Endothelial cell of hepatic sinusoid (primary cell): ENCODE measurements at regions not wholly inside any gene's neighbourhood (a gene's known extent, or its start where the extent isn't known, plus 50 kb on each side); places are given as distances from the start of the nearest gene placed in this dataset.

ENCODE experiments used
- in situ Hi-C: cut with HindIII; loops from 2 replicates; pipeline ENCODE4 v1.10.0; 2017; ENCODE audit warnings: low sequenced_read_pairs

DNA sequence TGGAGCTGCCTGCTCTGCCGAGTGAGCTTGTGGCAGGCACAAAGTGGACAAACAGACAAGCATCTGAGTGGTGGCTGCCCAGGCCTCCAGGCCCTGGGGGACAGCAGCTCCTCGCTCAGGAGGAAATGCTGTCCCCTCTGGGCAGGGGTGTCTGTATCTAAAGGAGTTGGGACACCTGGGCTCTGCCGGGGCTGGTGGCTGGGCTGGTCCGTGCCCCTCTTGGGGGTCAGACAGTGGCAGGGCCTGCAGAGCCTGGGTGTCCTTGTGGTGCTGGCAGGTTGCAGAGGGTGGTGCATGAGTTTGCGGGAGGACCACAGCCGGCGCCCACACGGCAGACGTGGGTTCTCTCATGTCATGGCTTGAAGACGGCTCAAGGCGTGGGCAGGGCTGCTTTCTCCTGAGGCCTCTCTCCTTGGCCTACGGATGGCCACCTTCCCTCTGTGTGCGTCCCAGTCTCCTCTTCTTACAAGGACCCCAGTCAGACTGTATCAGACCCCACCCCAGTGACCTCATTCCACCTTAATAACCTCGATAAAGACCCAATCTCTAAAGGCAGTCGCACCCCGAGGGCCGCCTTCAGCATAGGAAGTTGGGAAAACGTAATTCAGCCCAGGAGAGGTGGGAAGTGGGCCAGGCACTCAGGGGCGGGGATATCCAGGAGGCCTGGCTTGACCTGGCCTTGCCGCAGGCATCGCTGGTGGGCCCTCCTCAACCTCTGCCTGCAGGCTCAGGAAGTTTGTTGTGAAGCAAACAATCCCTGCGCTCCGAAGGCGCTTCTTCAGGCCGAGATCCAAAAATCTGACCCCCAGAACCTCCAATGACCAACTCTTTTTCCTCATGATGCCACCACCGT lies 110.0 kb downstream of the KIF26A start:
- in situ Hi-C loops: loop anchor here (10.0 kb wide), 1 partner anchor 54 kb away; no protein-coding TSS in a partner anchor

DNA sequence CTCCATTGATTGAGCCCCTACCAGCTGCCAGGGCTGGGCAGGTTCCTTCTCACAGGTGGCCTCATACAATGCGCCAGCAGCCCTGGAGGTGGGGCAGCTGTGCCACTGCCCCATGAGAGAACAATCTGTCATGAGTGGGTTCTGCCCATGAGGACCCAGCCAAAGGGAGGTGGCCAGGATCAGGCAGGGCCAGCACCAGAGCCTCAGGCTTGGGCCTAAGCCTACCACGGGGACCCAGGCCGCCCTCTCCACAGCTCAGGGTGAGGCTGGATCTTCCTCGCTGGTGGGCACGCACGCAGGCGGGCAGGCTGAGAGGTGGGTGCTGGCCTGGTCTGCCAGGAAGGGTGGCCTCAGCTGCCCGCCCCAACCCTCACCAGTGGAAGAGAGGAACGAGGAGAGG lies 110.7 kb downstream of the KIF26A start:
- in situ Hi-C loops: loop anchor here (10.0 kb wide), 1 partner anchor 54 kb away; no protein-coding TSS in a partner anchor

DNA sequence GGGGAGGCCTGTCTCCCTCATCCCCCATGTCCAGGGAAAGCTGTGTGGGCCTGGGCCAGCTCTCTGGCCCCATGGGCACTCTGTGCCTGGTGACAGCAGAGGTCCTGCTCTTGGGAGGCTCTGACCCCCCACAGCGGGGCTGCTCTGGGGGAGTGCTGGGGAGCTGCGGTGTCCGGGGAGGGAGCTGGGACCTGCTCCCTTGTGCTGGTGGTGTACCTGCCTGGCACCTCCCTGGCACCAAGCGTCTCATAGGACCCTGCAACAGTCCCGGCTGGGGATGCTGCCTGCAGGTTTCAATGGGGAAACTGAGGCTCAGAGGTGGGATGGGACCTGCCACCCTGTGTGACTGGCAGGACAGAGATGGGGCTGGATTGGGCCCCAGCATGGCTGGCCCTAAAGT lies 111.3 kb downstream of the KIF26A start:
- in situ Hi-C loops: loop anchor here (10.0 kb wide), 1 partner anchor 55 kb away; no protein-coding TSS in a partner anchor

DNA sequence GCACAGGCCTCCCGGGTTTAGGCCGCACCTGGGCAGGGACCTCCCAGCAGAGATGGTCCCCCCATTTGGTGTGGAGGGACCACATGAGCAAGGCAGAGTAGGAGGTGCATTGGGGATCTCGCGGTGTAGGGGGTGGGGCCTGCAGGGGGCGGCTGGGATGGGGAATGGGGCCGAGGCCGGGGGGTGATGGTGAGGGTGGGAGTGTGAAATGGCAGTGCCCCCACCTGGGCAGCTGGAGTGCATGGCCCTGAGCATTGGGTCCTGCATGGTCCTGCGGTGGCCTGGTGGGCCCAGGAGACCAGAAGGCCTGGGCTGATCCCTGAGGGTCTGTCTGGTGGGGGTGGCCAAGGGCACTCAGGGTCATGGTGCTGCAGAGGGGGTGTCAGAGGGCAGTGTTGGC lies 111.8 kb downstream of the KIF26A start:
- in situ Hi-C loops: no loop called here

DNA sequence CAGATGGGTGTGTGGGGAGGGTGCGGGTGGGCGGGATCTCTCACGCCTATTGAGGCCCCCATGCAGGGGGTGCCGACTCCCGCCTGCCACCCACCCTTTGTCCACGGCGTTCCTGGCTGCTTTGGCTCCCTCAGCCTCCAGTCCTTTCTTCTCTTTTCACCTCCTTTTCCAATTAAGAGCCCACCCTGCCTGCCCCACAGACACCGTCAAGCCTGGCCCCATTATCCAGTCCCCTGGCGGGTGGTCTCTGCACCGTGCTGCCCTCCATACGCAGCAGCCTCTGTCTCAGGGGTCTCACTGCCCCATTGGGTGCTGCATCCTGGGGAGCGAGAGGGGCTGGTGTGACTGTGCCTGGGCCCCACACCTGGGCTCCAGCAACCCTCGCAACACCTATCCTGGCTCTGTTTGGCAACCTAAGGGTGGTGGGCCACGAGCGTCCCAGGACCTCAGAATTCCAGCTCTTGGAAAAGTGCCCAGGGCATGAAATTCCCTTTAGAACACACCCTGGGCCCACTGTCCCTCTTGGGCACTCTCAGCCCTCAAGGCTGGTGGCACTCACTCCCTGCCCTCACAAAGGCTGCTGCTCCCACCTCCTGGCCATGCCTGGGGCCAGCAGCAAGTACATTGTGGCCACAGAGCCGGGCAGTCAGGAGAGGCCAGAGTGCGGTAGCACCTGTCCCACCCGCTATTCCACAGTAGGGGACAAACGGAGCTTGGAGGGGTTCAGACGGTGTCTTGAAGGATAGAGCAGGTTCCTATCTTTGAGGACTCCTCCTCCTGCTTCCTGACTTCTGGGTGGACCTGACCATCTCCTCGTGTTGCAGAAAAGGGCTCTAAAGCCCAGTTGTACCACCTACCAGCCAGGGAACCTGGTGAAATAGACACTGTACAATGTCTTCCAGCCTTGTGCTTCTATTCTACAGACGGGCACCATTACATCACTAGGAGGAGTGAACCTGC lies 114.1 kb downstream of the KIF26A start:
- in situ Hi-C loops: no loop called here

DNA sequence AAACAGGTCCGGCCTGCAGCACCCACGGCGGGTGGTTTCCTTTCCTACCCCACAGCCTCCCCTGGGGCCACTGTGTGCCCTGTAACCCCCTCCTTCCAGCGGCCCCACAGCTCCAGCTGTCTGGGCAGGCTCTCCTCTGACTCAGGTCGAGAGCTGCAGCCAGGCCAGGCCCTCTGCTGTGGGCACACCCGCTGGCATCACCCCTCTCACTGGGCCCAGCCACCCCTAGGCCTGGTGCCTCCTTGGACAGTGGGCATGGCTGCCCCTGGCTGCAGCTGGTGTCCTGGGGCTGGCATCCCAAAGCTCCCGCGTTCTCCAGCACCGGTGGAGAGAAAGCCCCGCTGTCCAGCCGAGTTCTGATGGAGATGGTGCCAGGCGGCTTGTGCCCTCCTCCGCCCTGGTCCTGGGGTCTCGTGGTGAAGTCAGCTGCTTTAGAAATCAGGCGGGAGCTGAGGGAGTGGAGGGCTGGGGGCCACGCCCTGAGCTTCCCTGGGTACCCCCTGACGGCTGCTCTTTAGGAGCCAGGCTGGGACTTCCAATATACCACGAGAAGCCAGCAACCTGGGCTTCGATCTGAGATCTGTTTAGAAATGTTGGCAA lies 114.9 kb downstream of the KIF26A start:
- in situ Hi-C loops: no loop called here

DNA sequence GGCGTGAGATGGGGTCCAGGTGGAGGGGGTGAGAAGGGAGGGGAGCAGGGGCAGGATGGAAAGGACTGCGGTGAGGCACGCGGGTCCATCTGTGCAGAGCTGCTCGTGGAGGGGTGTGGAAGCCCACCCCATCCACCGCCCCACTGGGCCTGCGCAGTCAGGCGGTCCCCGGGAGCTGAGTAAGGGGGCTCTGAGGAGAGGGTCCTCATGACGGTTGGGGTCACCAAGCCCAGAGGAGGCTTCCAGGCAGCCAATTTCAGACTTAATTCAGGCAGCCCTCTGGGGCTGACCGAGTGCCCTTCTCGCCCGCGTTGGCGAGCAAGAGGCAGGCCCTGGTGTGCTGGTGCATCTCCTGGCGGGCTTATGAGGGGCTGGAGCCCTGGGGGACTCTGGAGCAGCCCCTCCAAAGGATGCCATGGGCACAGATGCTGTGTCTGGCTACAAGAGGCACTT lies 115.5 kb downstream of the KIF26A start:
- in situ Hi-C loops: no loop called here

DNA sequence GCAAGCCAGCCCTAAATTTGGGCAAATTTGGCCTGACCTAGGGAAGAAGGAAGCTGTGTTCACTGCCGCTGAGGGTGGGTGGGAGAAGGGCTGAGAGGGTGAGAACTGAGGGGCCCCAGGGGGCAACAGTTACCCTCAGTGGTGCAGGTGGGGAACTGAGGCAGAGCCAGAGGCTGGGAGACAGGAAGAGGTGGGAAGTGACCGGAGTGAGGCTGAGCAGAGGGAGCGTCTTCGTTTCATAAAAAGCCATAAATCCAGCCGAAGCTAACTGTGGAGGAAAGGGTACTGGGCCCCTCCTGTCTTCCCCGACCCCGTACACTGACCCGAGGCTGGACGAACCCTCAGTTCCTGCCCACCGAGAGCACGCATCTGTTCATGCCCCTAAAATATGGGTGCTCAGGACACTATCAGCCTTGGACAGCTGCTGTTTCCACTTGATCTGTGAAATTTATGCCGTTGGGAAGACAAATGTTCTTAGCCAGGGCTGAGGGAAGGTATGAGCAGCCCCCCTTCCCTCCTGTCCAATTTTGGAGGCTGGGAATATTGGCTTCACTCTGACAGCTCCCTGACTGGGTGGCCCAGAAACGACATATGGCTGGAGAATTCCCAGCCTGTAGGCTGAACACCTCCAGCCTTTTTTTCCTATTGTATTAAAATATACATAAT lies 116.5 kb downstream of the KIF26A start:
- in situ Hi-C loops: no loop called here

DNA sequence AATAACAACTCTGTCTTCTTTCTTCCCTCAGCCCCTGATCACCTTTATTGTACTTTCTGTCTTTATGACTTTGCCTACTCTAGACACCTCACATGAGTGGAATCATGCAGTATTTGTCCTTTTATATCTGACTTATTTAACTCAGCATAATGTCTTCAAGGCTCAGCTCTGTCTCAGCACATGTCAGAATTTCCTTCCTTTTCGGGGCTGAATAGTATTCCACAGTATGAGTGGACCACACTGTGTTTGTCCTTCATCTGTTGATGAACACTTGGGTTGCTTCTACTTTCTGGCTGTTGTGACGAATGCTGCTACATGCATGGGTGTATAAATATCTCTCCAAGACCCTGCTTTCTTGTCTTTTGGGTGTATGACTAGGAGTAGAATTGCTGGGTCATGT lies 117.6 kb downstream of the KIF26A start:
- in situ Hi-C loops: no loop called here

DNA sequence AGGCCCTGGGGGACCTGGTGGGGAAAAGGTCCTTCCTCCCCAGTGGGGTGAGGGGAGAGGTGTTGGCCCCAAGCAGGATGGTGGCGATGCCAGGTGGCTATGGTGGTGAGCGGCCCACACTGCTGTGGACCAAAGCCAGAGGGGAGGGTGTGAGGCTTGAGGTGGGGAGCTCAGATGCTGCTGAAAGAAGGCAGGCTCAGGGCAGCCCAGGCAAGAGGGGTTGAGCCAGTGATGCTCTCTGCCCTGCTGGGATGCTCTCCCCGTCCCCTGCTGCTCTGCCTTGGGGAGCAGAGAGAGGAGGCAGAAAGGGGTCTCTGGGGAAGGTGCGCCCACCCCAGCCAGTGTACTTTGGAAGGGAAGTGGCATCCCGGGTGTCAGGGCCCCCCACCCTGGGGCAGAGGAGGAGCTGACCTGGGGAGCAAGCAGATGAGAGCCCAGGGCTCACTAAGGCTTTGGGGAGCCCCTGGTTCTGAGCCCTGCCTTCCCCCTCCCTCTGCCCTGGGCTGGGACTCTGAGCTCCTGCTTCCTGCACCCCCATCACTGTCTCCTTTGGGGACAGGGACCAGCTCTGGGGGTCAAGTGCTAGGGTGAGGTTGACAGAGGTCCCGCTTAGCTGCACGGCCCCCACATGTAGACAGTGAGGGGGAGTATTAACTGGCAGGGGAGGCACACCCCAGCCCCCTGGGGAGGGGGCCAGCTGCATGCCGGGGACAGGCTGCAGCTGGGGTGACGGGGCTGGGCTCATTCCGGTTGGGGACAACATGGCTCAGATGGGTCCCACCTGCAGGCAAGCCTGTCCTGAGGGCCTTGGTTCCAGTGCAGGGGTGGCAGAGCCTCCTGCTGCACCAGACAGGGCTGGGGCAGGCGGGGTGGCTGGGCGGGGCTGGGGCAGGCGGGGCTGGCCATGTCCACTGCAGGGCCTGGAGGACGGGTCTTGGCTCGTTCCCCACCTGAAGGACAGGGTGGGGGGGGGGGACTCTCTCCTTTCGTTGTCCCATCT lies 124.4 kb downstream of the KIF26A start:
- in situ Hi-C loops: no loop called here

DNA sequence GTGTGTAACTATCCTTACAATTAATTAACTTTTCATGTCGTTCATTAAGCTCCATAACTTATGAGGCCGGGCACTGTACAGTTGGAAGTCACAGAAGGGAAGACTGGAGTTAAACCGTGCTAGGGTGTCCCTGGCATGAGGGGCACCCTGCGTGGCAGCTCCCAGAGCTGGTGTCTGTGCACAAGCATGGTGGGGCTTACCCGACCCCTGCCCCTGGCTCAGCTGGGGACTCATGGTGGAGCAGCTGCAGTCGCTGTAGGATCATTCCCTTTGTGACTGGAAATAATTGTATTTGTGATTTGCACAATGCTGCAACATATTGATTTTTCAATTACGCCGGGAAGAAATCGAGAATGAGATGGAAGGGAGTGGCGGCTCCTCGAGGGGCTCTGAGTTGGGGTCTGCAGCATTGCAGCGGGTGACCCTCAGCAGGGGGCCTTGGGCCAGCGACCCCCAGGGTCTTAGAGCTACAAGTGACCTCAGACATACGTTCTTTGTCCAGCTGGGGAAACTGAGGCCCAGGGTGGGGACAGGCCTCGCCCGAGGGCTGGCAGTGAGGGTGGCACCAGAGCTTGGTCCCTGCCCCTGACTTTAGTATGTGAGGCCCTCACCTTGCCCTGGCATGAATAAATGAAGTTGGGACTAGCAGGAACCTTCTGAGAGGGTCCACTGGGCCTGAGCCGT lies 125.4 kb downstream of the KIF26A start:
- in situ Hi-C loops: no loop called here

DNA sequence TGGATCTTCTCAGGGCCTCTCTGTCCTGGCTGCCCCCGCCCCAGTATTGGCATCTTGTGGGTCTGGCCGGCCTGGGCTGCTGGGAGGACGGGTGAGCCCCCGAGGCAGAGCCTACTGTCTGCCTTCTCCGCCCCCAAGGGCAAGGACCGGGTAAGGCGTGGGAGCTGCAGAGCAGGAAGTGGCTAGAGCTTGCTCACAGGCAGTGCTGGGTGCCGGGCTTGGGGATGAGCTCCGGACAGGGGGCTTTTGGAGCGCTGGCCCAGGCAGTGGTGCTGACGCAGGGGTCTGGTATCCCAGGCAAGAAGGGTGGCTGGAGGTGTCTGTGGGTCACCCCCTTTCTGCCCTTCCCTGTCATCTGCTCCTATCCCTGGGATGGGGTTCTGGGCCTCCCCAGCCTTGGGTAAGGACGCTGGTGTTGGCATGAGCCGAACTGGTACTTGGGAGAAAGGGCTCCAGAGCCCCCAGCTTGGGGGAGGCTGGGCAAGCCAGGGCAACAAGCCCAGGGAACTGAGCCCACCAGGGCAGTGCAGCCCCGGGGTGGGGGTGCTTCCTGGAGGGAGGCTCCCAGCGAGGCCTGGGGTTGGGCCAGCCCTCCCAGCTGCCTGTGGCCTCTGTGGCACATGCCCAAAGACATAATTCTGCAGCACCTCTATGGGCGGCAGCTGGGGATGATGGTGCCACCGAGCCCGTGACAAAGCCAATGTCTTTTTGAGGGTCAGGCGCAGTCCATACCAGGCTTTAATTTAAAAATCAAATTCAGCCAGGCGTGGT lies 126.3 kb downstream of the KIF26A start:
- in situ Hi-C loops: no loop called here

DNA sequence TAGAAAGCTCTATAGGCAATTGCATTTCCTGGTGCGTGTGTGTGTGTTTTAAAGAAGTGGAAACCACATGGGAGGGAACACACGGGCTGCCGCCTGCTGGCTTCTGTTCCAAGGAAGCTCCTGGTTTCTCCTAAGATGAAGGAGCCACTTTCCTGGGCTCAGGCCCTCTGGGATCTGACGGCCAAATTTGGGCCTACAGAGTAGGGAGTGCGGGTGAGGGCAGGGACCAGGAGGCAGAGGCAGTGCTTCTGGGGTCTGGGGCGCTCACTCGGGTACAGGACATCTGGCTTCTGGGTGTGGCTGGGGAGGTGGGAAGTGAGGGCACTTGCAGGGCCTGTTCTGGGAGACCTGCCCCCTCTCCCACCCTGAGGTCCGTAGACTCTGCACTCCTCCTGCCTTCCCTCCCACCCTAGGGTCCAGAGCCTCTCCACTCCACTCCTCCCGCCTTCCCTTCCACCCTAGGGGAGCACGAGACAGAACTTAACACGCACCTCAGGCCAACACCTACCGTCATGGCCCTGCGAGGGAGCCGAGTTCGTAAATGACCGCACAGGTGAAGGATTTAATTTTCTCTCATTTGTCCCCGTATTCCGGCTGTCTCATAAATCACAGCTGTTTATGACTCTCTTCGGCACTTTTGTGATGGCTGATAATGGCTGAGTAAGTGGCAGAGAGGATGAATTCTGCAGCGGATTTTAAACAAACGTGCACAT lies 127.7 kb downstream of the KIF26A start:
- in situ Hi-C loops: no loop called here

DNA sequence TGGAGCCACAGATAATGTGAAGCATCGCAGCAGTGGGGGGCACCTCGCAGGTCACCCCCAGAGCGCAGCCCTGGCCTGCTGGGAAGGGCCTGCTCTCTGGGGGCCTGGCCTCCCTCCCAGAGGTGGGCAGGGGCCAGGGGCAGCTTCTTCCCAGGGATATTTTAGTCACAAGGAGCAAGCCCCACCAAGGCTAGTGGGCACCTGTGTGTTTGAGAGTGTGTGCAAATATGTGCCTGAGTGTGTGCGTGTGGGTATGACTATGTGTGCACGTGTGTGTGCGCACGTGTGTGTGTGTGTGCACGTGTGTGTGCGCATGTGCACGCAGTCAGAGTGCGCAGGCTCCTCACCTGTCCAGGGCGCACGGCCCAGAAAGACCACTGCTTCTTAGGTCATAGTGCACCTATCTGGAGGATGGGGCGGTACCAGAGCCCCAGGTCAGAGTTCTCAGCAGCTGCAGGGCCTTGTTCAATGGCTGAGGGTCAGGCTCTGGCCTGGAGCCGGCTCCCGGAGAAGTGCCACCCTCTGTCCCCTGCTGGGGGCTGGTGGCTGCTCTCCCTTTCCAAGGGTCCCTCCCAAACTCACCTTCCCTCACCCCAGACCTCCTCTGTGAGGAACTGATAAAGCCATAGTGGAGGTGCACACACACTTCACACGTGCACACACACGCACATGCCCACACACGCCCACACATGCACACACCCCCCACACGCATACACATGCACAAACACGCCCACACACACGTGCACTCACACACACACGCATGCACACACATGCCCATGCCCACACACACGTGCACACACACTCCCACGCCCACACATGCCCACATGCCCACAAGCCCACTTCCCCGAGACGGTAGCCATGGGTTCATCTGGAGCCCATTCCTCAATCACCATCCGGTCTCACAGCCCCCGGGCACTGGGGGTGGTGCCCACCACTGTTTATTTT lies 128.5 kb downstream of the KIF26A start:
- in situ Hi-C loops: no loop called here

DNA sequence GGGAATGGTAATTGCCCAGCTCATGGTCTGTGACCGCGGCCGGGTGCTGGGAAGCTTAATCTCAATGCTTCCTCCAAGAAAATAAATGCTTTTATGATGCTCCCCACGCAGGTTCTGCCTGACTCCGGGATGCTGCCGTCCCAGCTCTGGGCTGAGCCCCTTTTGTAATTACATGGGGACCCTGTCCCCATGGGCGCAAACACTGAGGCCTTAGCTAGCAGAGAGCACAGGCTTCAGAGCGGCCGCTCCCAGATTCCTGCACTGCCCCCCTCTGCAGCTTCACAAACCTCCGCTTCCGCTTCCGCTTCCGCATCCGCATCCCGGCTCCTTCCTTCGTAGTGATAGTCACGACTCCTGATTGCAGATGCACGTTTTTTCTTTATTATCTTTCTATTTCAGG lies 129.5 kb downstream of the KIF26A start:
- in situ Hi-C loops: no loop called here

DNA sequence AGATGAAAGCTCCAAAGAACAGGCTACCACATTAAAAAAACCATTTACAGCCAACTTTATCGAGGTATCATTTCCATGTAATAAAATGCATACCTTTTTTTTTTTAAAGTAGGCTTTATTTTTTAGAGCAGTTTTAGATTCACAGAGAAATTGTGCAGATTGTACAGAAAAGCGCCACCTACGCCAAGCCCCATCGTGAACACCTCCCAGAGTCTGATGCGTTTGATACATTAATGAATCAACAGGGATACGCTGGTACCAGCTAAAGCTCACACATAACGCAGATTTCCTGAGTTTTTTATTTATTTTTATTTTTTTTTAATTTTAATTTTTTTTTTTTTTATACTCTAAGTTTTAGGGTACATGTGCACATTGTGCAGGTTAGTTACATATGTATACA lies 129.9 kb downstream of the KIF26A start:
- in situ Hi-C loops: no loop called here
